ENCODE measurements at regions not wholly inside any gene's neighbourhood (a gene's known extent, or its start where the extent isn't known, plus 50 kb on each side); places are given as distances from the start of the nearest gene placed in this dataset.

DNA sequence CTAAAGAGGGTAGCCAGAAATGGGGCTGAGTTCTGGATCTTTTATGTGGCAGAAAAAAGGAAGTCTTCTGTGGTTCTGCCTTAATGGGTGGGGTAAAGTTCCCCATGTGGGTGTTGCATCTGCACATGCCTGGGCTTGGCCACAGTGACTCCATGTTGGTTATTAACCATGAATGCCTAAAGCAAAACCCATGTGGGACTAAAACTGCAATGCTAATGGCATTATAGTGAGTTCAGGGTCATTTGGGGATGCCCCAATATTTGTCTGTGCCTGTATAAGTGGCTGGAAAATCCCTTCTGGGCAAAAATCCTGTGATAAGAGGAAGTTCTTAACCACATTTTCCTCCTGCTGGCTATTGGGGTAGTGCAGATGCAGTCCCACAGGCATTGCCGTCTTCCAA, 857.4 kb downstream of the FAT4 start:
- H3K27ac Mint-ChIP-seq (ENCODE audit: unreplicated experiment), result no peak overlapping the region
- no peaks in the 10 kb centered on the region for H3K4me1 Mint-ChIP-seq (ENCODE audit: unreplicated experiment)
- no peaks in the 10 kb centered on the region for H3K27me3 Mint-ChIP-seq (ENCODE audit: unreplicated experiment)
- DNase-seq (ENCODE audit: low spot score), result no peak
- no peak overlapping the region for H3K4me3 Mint-ChIP-seq (ENCODE audit: unreplicated experiment)
- no peaks in the 10 kb centered on the region for H3K9me3 Mint-ChIP-seq (ENCODE audit: unreplicated experiment)
- TF ChIP-seq, protein P1, sequence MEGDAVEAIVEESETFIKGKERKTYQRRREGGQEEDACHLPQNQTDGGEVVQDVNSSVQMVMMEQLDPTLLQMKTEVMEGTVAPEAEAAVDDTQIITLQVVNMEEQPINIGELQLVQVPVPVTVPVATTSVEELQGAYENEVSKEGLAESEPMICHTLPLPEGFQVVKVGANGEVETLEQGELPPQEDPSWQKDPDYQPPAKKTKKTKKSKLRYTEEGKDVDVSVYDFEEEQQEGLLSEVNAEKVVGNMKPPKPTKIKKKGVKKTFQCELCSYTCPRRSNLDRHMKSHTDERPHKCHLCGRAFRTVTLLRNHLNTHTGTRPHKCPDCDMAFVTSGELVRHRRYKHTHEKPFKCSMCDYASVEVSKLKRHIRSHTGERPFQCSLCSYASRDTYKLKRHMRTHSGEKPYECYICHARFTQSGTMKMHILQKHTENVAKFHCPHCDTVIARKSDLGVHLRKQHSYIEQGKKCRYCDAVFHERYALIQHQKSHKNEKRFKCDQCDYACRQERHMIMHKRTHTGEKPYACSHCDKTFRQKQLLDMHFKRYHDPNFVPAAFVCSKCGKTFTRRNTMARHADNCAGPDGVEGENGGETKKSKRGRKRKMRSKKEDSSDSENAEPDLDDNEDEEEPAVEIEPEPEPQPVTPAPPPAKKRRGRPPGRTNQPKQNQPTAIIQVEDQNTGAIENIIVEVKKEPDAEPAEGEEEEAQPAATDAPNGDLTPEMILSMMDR (IDR thresholded peaks at IDR 0.05; ENCODE audit: unreplicated experiment), result no peak
- H3K36me3 Mint-ChIP-seq (ENCODE audit: low read depth, unreplicated experiment), result no peaks in the 10 kb centered on the region

DNA sequence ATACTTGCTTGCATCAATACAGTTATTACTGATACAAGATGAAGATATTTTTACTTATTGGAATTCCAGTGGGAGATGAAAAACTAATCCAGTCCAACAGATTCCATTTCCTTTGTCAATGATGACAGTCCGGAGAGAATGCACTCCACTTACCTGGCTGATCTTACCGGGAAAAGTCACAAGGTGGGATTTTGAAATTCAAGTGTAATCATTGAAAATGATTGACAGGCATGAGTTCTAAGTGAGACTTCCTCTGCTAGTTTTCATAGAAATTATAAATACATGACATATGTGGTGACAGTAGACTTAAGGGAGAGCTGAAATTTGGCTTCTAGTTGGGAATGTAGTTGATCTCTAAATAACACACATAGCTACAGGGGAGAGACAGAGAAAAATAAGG, 859.9 kb downstream of the FAT4 start:
- no peaks in the 10 kb centered on the region for H3K27me3 Mint-ChIP-seq (ENCODE audit: unreplicated experiment)
- H3K9me3 Mint-ChIP-seq (ENCODE audit: unreplicated experiment), result no peaks in the 10 kb centered on the region
- no peak for DNase-seq (ENCODE audit: low spot score)
- H3K4me3 Mint-ChIP-seq (ENCODE audit: unreplicated experiment), result no peak overlapping the region
- no peaks in the 10 kb centered on the region for H3K4me1 Mint-ChIP-seq (ENCODE audit: unreplicated experiment)
- TF ChIP-seq, protein P1 (IDR thresholded peaks at IDR 0.05; ENCODE audit: unreplicated experiment), result no peak
- H3K27ac Mint-ChIP-seq (ENCODE audit: unreplicated experiment), result no peak overlapping the region
- H3K36me3 Mint-ChIP-seq (ENCODE audit: low read depth, unreplicated experiment), result no peaks in the 10 kb centered on the region

DNA sequence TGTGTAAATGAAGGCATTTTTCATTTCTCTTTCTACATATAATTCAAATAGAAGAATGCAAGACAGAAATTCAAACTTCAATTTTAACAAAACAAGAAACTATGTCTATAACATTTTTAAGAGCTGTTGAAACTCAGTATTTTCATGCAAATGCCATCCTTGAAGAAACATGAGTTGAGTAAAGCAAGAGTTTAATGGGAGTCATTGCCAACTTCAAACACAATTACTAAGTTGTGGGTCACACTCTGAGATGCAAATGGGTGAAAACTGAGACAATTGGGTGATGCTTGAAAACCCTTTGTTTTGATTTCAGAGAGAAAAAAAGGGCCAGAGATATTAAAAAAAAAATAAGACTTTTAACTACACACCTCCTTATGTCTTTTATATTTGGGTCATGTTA, 865.9 kb downstream of the FAT4 start:
- H3K9me3 Mint-ChIP-seq (ENCODE audit: unreplicated experiment), result no peaks in the 10 kb centered on the region
- no peaks in the 10 kb centered on the region for H3K4me1 Mint-ChIP-seq (ENCODE audit: unreplicated experiment)
- H3K27me3 Mint-ChIP-seq (ENCODE audit: unreplicated experiment), result no peaks in the 10 kb centered on the region
- H3K4me3 Mint-ChIP-seq (ENCODE audit: unreplicated experiment), result no peak overlapping the region
- no peak overlapping the region for H3K27ac Mint-ChIP-seq (ENCODE audit: unreplicated experiment)
- no peaks in the 10 kb centered on the region for H3K36me3 Mint-ChIP-seq (ENCODE audit: low read depth, unreplicated experiment)
- TF ChIP-seq, protein P1 (IDR thresholded peaks at IDR 0.05; ENCODE audit: unreplicated experiment), result no peak
- no peak for DNase-seq (ENCODE audit: low spot score)

DNA sequence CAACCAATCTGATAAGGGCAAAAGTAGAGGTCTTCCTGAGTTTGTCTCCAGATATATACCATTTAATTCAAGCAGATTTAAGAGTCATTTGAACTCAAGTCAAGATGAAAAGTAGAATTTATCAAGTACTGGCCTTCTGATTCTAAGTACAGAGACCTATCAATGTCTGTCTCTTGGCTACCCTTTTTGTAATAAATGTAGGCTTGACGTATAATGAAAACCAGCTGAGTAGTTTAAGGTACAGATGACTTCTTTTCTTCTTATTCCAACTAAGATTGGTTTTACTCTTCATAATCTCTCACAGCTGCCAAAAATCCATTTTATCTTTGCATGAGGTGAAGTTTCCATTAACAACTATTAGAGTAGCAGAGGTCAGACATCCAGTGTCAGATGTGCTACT, 867.6 kb downstream of the FAT4 start:
- Mint-ChIP-seq H3K27me3 (ENCODE audit: unreplicated experiment) (no peaks in the 10 kb centered on the region), H3K36me3 (ENCODE audit: low read depth, unreplicated experiment) (no peaks in the 10 kb centered on the region), H3K27ac (ENCODE audit: unreplicated experiment) (no peak overlapping the region), H3K9me3 (ENCODE audit: unreplicated experiment) (no peaks in the 10 kb centered on the region), H3K4me3 (ENCODE audit: unreplicated experiment) (no peak overlapping the region), H3K4me1 (ENCODE audit: unreplicated experiment) (no peaks in the 10 kb centered on the region)
- TF ChIP-seq, protein P1 (IDR thresholded peaks at IDR 0.05; ENCODE audit: unreplicated experiment), result no peak
- no peak for DNase-seq (ENCODE audit: low spot score)

DNA sequence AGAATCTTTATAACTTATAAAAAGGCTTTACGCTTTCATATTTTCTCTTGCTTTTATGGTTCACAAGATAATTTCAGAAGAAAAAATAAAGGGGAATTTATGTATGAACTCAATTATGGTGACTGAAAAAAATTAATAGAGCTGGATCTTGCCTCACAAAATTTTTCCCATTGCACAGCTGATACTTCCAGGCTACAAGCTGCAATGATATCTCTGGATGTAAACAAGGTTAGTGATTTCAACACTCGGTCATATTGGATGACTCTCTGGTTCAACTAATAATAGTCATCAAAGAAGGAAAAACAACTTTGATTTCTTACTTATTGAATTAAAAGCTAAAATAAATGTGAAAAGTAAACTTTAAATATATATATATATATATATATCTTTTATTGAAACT, 868.0 kb downstream of the FAT4 start:
- Mint-ChIP-seq H3K27ac (ENCODE audit: unreplicated experiment) (no peak overlapping the region), H3K9me3 (ENCODE audit: unreplicated experiment) (no peaks in the 10 kb centered on the region), H3K4me1 (ENCODE audit: unreplicated experiment) (no peaks in the 10 kb centered on the region), H3K27me3 (ENCODE audit: unreplicated experiment) (no peaks in the 10 kb centered on the region), H3K36me3 (ENCODE audit: low read depth, unreplicated experiment) (no peaks in the 10 kb centered on the region), H3K4me3 (ENCODE audit: unreplicated experiment) (no peak overlapping the region)
- DNase-seq (ENCODE audit: low spot score), result no peak
- TF ChIP-seq, protein P1 (IDR thresholded peaks at IDR 0.05; ENCODE audit: unreplicated experiment), result no peak
